HG03045 (cell line): ENCODE measurements at regions not wholly inside any gene's neighbourhood (a gene's known extent, or its start where the extent isn't known, plus 50 kb on each side); places are given as distances from the start of the nearest gene placed in this dataset.
"Not testable (repeated sequence)": the region's sequence is repeated elsewhere in the genome, so short reads cannot be mapped to it uniquely, and the experiment has no call there.

ENCODE experiments used
- ATAC-seq: cut with Tn5 transposase; IDR thresholded peaks from one replicate; pipeline ENCODE4 v1.9.1; 2021; ENCODE audit warnings: mild to moderate bottlenecking, moderate library complexity; ENCODE audit not compliant: unreplicated experiment

DNA sequence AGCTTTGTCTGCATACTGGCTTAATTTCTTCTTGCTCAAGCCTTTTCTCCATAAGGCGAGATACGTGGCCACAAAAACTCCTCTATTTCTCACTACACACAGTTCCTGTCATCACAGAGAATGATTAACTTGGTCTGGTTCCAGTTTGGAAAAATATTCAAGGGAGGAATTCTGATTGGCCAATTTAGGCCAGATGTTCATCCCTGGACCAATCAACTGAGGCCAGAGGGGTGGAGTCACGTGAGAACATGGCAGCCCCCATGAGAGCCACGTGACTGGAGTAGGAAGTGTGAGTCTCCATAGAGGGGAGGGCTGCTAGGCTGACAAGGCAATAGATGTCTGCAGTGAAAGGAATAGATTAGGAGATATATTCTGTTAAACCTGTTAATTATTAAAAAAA, 200.0 kb downstream of the OTOP1 start:
- not testable (repeated sequence) for ATAC-seq

DNA sequence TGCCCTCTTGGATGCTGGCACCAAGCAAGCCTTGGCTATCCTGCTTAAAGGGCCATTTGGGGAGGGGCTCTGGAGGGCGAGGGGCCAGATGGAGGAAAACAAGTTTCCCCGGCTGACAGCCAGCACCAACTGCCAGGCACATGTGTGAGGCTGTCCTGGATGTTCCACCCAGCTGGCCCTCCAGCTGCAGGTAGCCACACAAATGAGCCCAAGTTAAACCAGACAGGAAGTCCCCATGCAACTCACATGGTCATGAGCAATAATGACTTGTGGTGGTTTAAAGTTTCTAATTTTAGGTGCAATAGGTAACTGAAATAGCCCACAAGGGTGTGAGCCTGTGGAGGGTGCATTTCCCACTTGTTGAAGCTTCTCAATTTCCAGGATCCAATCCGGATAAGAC, 198.0 kb downstream of the OTOP1 start:
- ATAC-seq: not testable (repeated sequence)

DNA sequence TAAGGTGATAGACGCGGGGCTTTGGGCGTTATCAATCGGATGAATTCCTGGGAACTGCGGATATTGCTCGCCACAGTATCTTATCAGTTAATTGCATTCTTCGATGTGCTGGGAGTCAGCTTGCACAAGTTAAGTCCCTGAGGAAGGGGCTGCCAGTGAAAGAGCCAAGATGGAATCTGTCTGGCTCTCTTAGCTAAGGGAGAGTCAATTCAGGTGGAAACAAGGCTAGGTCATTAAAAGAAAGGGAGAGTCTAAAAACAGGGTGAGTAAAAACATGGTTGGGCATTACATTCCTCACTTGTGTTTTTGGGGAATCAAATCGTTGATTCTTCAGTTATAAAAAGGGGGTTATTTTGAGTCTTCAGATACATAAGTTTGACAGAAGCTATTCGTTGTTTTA, 196.2 kb downstream of the OTOP1 start:
- not testable (repeated sequence) for ATAC-seq

DNA sequence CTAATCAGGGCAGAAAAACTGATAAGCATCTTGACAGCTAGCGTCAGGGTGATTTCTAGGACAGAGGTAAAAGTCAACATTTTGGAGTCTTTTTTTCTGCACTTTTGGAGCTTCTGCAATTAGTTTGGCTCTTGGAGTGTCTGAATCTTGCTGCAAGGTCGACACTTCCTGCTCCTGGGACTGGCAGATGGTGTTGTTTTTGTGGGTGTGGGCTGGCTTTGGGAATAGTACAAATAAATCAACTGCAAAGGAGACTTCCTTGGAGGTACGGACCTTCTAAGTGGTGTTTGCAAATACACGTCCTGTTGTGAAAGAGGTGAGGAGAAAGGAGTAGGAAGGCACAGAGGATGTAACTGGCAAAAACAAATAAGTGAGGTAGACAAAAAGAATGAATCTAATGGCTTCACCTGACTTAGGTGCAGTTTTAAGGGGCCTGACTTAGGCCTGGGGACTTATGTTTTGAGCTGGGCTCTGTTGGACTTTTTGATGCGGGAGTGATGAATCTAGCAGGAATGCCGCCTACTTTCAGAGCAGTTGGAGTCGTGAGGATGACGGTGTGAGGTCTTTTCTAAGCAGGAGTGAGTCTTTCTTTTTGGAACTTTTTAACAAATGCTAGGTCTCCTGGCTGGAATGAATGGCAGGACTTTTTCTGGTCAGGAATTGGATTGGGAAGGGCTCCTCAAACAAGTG, 195.1 kb downstream of the OTOP1 start:
- not testable (repeated sequence) for ATAC-seq

DNA sequence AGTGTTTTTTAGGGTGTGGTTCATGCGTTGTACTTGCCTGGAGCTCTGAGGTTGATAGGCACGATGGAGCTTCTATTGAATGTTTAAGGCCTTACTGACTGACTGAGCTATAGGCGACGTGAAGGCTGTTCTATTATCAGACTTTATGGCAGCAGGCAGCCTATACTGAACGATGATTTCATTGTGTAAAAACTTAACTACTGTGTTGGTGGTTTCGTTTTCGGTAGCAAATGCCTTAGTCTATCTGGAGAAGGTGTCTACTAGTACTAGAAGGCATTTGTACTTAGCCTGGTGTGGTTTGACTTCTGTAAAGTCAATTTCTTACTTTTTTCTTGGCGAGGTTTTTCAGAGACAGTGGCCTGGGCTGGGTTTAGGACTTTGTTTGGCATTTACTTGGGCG, 194.4 kb downstream of the OTOP1 start:
- ATAC-seq: not testable (repeated sequence)

DNA sequence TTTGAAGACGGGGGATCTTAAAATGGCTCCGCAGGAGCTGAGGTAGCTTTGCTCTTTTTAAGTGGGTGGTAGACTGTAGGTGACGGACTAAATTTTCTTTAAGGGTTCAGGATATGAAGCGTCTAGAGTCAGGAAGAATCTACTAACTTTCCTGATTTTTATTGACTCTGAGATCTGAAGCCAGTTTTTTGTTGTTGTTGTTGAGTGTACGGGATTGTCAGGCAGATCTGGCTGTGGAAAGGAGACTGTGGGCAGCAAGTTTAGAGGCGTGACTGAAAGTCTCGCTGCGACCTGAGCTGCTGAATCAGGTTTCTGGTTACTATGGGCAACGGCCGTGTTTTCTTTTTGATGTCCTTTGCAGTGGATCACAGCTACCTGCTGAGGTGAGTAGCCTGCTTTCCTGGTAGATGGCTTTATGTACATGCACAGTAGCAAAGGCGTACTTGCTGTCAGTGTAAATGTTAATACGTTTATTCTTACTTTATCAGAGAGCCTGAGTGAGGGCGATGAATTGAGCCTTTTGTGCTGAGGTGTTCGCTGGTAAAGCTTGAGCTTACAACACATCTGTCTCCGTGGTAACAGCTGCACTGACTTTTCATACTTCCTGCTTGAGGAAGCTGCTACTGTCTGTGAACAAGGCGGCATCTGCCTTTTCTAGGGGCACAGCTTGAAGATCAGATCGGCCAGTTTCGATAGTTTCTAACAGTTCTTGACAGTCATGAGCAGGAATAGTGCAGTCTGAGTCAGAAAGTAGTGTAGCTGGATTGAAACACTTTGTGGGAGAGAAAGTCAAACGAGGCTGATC, 193.7 kb downstream of the OTOP1 start:
- not testable (repeated sequence) for ATAC-seq

DNA sequence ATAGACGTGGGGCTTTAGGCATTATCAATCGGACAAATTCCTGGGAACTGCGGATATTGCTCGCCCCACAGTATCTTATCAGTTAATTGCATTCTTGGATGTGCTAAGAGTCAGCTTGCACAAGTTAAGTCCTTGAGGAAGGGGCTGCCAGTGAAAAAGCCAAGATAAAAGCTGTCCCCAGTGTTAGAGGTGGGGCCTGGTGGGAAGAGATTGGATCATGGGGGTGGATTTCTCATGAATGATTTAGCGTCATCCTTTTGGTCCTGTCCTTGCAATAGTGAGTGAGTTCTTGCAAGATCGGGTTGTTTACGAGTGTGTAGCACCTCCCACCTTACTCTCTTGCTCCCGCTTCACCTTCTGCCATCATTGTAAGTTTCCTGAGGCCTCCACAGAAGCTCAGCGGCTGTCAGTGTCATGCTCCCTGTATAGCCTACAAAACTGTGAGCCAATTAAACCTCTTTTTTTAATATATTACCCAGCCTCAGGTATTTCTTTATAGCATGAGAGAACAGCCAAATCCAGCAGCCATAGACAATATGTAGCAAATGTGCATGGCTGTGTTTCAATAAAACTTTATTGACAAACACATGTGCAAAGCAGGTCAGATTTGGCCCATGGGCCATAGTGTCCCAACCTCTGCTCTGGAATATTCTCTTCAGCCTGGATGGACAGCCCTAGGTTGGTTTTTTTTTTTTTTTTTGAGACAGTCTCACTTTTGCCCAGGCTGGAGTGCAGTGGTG, 189.2 kb downstream of the OTOP1 start:
- ATAC-seq: not testable (repeated sequence)

DNA sequence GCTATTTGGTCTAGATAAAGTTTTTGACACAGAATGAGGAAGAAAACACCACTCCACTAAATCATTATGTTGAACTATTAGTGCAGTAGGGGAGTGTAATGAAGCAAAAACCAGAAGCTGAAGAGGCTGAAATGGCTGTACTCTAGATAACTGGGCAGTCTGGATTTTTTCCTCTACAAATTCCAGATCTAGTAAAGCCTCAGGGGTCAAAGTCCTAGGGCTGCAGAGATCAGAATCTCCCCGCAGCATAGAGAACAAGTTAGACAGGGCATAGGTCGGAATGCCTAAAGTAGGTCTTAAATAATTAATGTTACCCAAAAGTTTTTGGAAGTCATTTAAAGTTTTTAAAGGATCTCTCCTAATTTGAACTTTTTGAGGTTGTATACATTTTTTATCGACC, 180.9 kb downstream of the OTOP1 start:
- not testable (repeated sequence) for ATAC-seq

DNA sequence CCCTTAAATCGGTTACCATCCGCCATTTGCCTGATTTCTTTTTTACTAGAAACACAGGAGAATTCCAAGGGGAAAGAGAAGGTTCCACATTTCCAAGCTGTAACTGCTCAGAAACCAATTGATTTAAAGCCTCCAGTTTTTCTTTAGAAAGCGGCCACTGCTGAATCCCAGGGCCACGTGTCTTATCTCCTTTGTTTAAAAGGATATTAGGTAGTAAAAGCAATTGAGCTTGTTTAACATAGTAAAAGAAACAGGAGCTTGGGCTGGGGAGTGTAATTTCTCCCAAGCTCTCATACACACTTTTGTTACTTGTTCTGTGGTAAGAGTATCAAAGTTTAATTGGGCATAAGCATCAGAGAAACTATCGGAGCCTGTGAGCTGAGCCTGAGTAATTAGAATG, 180.0 kb downstream of the OTOP1 start:
- not testable (repeated sequence) for ATAC-seq

DNA sequence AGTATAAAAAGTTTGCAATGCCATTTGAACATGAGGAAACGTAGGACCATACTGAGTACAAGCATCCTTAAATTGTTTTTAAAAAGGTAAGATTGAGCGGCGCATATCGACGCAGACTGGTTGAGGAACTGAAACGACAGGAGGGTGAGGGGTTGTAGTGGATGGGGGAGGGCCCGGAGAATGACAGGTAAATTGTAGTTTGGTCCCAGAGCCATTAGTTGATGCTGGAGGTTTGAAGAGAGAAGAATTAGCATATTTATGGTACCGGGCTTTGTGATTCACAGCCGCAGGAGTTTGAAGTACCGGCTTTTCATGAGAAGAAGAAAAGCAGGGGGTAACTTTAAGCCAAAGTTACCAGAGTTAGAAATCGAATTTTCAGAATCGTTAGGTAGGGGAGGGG, 179.5 kb downstream of the OTOP1 start:
- ATAC-seq: not testable (repeated sequence)

DNA sequence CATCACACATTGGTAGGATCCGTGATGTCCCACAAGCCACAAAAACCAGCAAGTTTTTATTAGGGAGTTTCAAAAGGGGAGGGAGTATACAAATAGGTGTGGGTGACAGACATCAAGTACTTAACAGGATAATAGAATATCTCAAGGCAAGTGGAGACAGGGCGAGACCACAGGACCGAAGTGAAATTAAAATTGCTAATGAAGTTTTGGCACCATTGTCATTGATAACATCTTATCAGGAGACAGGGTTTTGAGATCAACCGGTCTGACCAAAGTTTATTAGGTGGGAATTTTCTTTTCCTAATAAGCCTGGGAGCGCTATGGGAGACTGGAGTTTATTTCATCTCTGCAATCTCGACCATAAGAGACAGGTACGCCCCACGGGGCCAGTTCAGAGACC, 178.5 kb downstream of the OTOP1 start:
- not testable (repeated sequence) for ATAC-seq

DNA sequence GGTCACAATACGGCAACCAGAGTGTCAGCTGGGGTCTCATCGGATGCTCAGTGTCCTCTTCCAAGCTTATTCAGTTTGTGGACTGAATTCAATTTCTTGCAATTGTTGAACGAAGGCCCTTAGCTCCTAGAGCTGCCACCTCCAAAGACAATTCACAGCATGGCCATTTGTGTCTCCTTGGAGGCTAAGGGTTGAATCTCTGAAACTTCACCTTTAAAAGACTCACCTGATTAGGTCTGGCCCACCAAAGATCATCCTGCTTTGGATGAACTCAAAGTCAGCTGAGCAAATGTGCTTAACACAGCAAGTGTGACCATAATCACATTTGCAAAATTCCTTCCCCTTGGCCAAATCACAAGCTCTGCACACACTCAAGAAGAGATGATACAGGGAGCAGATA, 175.9 kb downstream of the OTOP1 start:
- not testable (repeated sequence) for ATAC-seq

DNA sequence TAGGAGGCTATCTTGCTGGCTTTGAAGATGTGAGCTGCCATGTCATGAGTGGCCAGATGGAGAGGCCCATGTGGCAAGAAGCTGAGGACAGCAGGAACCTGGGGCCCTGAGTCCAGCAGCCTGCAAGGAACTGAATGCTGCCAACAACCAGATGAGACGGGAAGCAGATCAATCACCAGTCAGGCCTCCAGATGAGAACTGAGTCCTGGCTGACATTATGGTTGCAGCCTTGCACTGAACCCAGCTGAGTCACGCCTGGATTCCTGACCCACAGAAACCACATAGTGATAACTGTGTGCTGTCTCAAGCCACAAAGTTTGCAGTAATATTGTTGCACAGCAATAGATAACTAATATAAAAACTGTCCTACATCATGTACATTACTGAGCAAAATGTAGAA, 173.8 kb downstream of the OTOP1 start:
- not testable (repeated sequence) for ATAC-seq

DNA sequence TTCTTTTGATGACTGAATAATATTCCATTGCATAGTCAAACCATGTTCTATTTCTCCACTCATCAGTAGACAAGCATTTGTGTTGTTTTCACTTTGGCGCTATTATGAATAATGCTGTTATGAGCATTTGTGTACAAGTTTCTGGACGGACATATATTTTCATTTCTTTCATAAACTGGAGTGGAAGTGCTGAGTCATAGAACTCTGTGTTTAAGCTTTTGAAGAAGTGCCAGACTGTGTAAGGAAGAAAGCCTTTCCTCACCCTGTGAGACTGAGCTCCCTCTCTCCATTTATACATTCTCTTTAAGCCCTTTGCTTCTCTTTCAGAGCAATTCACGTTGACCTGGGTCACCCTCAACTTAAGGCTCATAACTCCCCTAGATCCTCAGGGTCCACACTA, 169.5 kb downstream of the OTOP1 start:
- ATAC-seq: not testable (repeated sequence)

DNA sequence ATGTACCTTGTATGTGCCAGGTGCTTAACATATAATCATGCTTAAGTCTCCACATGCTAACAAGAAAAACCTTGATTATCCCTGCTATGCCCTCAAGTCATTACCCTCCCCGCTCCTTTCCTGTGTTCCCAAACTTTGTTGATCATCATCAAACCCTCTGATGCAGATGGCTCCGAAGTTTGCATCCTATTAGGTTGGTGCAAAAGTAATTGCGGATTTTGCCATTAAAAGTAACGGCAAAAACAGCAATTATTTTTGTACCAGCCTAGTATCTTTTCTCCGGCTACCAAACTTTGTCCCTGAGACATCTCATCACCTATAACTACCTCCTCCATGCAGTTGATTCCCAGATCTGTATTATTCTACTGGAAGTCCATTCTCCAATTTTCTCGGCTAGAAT, 142.6 kb downstream of the OTOP1 start:
- not testable (repeated sequence) for ATAC-seq

DNA sequence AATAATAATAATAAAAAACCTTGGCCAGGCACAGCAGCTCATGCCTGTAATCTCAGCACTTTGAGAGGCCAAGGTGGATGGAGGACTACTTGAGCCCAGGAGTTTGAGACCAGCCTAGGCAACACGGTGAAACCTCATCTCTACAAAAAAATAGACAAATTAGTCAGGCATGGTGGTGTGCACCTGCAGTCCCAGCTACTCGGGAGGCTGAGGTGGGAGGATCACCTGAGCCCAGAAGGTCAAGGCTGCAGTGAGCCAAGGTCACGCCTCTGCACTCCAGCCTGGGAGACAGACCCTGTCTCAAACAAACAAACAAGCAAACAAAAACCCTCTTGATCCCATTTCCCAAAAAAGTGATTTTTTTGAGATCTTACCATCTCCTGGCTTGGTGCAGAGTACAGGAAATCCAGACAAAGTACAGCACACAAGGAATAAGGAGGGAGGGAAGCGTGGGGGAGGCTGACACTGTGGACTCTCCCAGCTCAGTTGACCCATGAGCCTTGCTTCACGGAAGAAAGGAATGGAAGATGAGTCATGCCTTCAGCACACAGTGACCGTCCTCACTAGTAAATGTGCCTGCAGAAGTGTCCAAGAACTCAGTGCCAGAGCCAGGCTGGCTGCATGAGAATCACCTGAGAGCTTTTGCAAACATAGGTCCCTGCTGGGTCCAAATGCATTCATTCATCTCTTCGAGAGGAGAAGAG, 136.9 kb downstream of the OTOP1 start:
- ATAC-seq: not testable (repeated sequence)

DNA sequence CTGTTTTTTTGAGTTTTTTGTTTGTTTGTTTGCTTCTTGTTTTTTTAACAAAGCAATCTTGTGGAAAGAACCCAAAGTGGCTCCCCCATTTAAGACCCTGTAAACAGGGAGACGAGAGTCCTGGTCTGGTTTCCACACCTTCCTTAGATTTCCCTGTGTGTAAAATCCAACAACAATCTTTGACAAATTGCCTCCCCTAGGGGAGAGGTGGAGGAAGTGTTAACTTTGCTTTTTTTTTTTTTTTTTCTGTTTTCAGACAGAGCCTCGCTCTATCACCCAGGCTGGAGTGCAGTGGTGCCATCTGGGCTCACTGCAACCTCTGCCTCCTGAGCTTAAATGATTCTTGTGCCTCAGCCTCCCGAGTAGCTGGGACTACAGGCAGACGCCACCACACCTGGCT, 136.0 kb downstream of the OTOP1 start:
- not testable (repeated sequence) for ATAC-seq

DNA sequence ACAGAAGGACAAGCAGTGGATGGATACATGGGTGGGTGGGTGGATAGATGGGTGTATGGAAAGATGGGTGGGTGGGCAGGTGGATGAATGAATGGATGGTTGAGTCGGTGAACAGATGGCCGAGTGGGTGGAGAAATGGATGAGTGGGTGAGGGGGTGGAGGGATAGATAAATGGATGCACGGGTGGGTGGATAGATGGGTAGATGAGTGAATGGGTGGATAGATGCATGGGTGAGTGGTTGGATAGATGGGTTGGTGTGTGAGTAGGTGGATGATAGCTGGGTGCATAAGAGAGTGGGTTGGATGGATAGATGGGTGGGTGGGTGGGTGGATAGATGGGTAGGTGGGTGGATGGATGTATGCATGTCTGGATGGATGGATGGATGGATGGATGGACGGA, 134.6 kb downstream of the OTOP1 start:
- not testable (repeated sequence) for ATAC-seq

DNA sequence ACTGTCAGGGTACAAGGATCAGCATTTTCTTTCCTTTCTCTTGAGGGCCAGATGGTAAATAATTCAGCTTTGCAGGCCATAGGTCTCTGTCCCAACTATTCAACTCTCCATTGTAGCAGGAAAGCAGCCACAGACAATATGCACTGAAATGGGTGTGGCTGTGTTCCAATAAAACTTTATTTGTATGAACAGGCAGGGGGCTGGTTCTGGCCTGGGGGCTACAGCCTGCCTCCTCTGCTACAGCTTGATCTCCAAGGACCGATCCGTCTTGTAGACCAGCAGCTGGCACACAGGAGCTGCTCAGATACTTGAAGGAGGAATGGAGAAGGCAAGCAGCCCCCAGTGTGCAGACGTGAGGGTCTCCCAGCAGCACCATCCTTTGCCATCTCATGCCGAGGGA, 127.1 kb downstream of the OTOP1 start:
- ATAC-seq: not testable (repeated sequence)

DNA sequence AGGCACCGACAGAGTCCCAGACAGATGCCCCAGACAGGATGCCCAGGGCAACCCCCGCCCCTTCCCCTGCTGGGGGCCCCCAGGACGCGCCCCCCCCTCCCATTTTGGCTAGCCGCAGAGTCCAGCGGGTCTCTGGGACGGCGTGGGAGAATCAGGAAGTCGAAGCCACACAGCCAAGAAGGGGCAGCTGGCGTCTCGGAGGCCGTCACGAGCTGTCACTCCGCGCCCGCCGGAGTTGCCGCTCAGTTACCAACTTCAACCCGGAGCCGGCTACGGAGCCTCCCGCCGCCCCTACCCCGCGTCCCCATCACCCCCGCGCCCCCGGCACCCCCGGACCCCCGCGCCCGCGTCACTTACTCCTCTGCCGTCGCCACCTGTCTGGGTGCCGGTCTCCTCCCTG, 119.8 kb downstream of the OTOP1 start:
- ATAC-seq: not testable (repeated sequence)
